ENCODE measurements at regions not wholly inside any gene's neighbourhood (a gene's known extent, or its start where the extent isn't known, plus 50 kb on each side); places are given as distances from the start of the nearest gene placed in this dataset.

GRCh38 chr2:133716166-133716565, 147.9 kb upstream of the NCKAP5 start:
- H3K4me2 ChIP-seq (ENCODE audit: low read length), result no peak overlapping the region
- no peaks in the 10 kb centered on the region for H3K9me2 ChIP-seq (replicated peaks; ENCODE audit: control insufficient read depth, low read length)
- no peaks in the 10 kb centered on the region for H3K4me1 ChIP-seq (ENCODE audit: control insufficient read depth, low read length)
- no peak for TF ChIP-seq EZH2phosphoT487 (IDR thresholded peaks at IDR 0.05; ENCODE audit: borderline replicate concordance, low read length)
- TF ChIP-seq CTCF (IDR thresholded peaks at IDR 0.05; ENCODE audit: low read depth, low read length, poor library complexity, severe bottlenecking), result no peak
- H3K4me3 ChIP-seq (ENCODE audit: low read length), result no peak overlapping the region
- H3K36me3 ChIP-seq (ENCODE audit: control insufficient read depth, low read length), result no peaks in the 10 kb centered on the region
- H4K20me1 ChIP-seq (ENCODE audit: control insufficient read depth, insufficient read depth, low read depth, low read length), result no peaks in the 10 kb centered on the region
- no peaks in the 10 kb centered on the region for H3F3A ChIP-seq (ENCODE audit: control insufficient read depth, insufficient read depth)
- no peaks in the 10 kb centered on the region for H3K9me3 ChIP-seq (ENCODE audit: control insufficient read depth, insufficient read depth, low read length)
- no peaks in the 10 kb centered on the region for H3K27me3 ChIP-seq (ENCODE audit: control insufficient read depth, low read length)
- no peak overlapping the region for H3K27ac ChIP-seq (ENCODE audit: low read depth, low read length)
- no peaks in the 10 kb centered on the region for H3K79me2 ChIP-seq (ENCODE audit: control insufficient read depth, low read length)

GRCh38 chr2:133717497-133717896, 149.2 kb upstream of the NCKAP5 start:
- Histone ChIP-seq H3K79me2 (ENCODE audit: control insufficient read depth, low read length) (no peaks in the 10 kb centered on the region), H3F3A (ENCODE audit: control insufficient read depth, insufficient read depth) (no peaks in the 10 kb centered on the region), H3K27me3 (ENCODE audit: control insufficient read depth, low read length) (no peaks in the 10 kb centered on the region), H3K4me1 (ENCODE audit: control insufficient read depth, low read length) (no peaks in the 10 kb centered on the region), H3K4me2 (ENCODE audit: low read length) (no peak overlapping the region), H3K36me3 (ENCODE audit: control insufficient read depth, low read length) (no peaks in the 10 kb centered on the region), H4K20me1 (ENCODE audit: control insufficient read depth, insufficient read depth, low read depth, low read length) (no peaks in the 10 kb centered on the region), H3K9me2 (replicated peaks; ENCODE audit: control insufficient read depth, low read length) (no peaks in the 10 kb centered on the region), H3K27ac (ENCODE audit: low read depth, low read length) (no peak overlapping the region), H3K4me3 (ENCODE audit: low read length) (no peak overlapping the region), H3K9me3 (ENCODE audit: control insufficient read depth, insufficient read depth, low read length) (no peaks in the 10 kb centered on the region)
- TF ChIP-seq EZH2phosphoT487 (IDR thresholded peaks at IDR 0.05; ENCODE audit: borderline replicate concordance, low read length) (no peak), CTCF (IDR thresholded peaks at IDR 0.05; ENCODE audit: low read depth, low read length, poor library complexity, severe bottlenecking) (no peak)

GRCh38 chr2:133718688-133719201, 150.5 kb upstream of the NCKAP5 start:
- no peaks in the 10 kb centered on the region for H3K9me2 ChIP-seq (replicated peaks; ENCODE audit: control insufficient read depth, low read length)
- no peaks in the 10 kb centered on the region for H3K36me3 ChIP-seq (ENCODE audit: control insufficient read depth, low read length)
- no peak for TF ChIP-seq CTCF (IDR thresholded peaks at IDR 0.05; ENCODE audit: low read depth, low read length, poor library complexity, severe bottlenecking)
- no peak for TF ChIP-seq EZH2phosphoT487 (IDR thresholded peaks at IDR 0.05; ENCODE audit: borderline replicate concordance, low read length)
- H3K4me1 ChIP-seq (ENCODE audit: control insufficient read depth, low read length), result no peaks in the 10 kb centered on the region
- no peaks in the 10 kb centered on the region for H3K27me3 ChIP-seq (ENCODE audit: control insufficient read depth, low read length)
- no peaks in the 10 kb centered on the region for H4K20me1 ChIP-seq (ENCODE audit: control insufficient read depth, insufficient read depth, low read depth, low read length)
- H3K79me2 ChIP-seq (ENCODE audit: control insufficient read depth, low read length), result no peaks in the 10 kb centered on the region
- H3K4me3 ChIP-seq (ENCODE audit: low read length), result no peak overlapping the region
- H3K4me2 ChIP-seq (ENCODE audit: low read length), result no peak overlapping the region
- H3K27ac ChIP-seq (ENCODE audit: low read depth, low read length), result no peak overlapping the region
- no peaks in the 10 kb centered on the region for H3F3A ChIP-seq (ENCODE audit: control insufficient read depth, insufficient read depth)
- H3K9me3 ChIP-seq (ENCODE audit: control insufficient read depth, insufficient read depth, low read length), result no peaks in the 10 kb centered on the region

All from DOHH2 (cell line).